HUES64 (cell line): ENCODE measurements at regions not wholly inside any gene's neighbourhood (a gene's known extent, or its start where the extent isn't known, plus 50 kb on each side); places are given as distances from the start of the nearest gene placed in this dataset.

ENCODE experiments used
- H3K27ac ChIP-seq: 2 replicates; pipeline ENCODE4 v1.7.0; 2013; ENCODE audit warnings: low read depth, low read length, inconsistent platforms
- H3K27me3 ChIP-seq: 2 replicates; pipeline ENCODE4 v1.6.1; 2013; ENCODE audit warnings: mild to moderate bottlenecking, low read length; ENCODE audit not compliant: insufficient read depth
- H3K36me3 ChIP-seq: 2 replicates; pipeline ENCODE4 v1.6.1; 2013; ENCODE audit warnings: mild to moderate bottlenecking, low read length; ENCODE audit not compliant: insufficient read depth
- H3K4me1 ChIP-seq: 2 replicates; pipeline ENCODE4 v1.6.1; 2013; ENCODE audit warnings: mild to moderate bottlenecking, low read length, moderate library complexity; ENCODE audit not compliant: insufficient read depth
- H3K4me3 ChIP-seq: 2 replicates; pipeline ENCODE4 v1.5.1; 2013; ENCODE audit warnings: mild to moderate bottlenecking, low read length, moderate library complexity
- H3K9ac ChIP-seq: 2 replicates; pipeline ENCODE4 v1.6.1; 2013; ENCODE audit warnings: mild to moderate bottlenecking, low read depth, low read length
- H3K9me3 ChIP-seq: 2 replicates; pipeline ENCODE4 v1.6.1; 2013; ENCODE audit warnings: low read depth, low read length; ENCODE audit not compliant: insufficient read depth
- WGBS: fragments of 150-250, 120-280 bp; methylation state at CpG from one replicate; pipeline ENCODE4 v1.1.7; 2013; ENCODE audit warnings: missing lambda C conversion rate; 5-methylcytosine and 5-hydroxymethylcytosine counted together

DNA sequence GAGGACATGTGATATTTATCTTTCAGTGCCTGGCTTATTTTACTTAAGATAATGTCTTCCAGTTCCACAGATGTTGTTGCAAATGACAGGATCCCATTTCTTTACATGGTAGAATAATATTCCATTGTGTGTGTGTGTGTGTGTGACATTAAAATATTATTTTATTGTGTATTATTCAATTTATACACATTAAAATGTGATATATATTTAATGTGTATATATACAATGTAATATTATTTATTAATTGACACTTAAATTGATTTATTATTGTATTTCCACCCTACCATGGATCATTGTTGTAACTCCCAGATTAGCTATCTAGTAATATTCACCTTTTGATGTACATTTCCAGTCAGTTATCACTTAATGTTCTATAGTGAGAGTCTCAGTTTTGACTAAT, 1422.5 kb upstream of the ADGRB3 start:
- no peak overlapping the region for H3K27ac ChIP-seq
- no peaks in the 10 kb centered on the region for H3K27me3 ChIP-seq
- no peaks in the 10 kb centered on the region for H3K9me3 ChIP-seq
- H3K4me3 ChIP-seq = no peak overlapping the region
- no peaks in the 10 kb centered on the region for H3K4me1 ChIP-seq
- no peak overlapping the region for H3K9ac ChIP-seq
- no peaks in the 10 kb centered on the region for H3K36me3 ChIP-seq

- no peaks in the 10 kb centered on the region for H3K36me3 ChIP-seq
- no peaks in the 10 kb centered on the region for H3K27me3 ChIP-seq
- H3K27ac ChIP-seq = no peak overlapping the region
- no peak overlapping the region for H3K9ac ChIP-seq
- no peak overlapping the region for H3K4me3 ChIP-seq
- H3K4me1 ChIP-seq = no peaks in the 10 kb centered on the region
- H3K9me3 ChIP-seq = no peaks in the 10 kb centered on the region
- 76% methylated on average over 1 of the region's 1 CpG for WGBS
These were observed 1424.6 kb upstream of the ADGRB3 start for GRCh38 chr6:67210450-67210849.

GRCh38 chr6:67201563-67201962, 1433.5 kb upstream of the ADGRB3 start:
- Histone ChIP-seq H3K4me1 (no peaks in the 10 kb centered on the region), H3K4me3 (no peak overlapping the region), H3K9ac (no peak overlapping the region), H3K27me3 (no peaks in the 10 kb centered on the region), H3K27ac (no peak overlapping the region), H3K9me3 (no peaks in the 10 kb centered on the region), H3K36me3 (no peaks in the 10 kb centered on the region)
- WGBS = 93% methylated on average over 13 of the region's 13 CpGs

DNA sequence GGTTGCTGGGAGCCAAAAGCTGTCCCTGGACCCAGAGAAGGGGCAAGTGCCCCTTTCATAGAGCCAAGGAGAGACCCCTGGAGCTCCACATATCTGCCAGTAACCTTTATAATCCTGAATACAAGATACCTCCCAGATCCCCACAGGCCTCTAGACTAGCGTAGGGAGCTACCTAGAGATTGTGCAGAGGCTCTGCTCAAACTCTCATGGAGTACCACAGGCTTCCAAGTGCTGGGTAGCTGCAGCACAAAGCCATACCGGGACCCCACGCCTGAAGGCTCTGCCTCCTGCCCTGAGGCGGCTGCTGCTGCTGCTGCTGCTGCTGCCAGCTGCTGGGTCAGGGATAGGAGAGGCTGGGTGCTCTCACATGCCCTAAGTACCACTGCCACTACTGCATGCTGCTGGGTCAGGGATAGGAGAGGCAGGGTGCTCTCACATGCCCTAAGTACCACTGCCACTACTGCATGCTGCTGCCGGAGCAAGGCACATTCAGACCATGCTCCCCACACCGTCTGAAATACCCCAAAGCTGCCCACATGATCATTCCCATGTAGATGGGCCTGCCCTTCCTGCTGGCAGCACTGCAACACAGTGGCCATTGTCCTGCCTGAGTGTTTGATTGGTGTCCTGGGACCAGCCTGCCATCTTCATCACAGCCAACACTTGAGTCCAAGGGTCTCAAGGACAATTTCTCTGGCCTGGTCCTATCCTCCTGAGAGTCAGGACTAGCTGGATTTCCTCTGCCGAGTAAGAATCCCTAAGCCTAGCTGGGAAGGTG, 1434.3 kb upstream of the ADGRB3 start:
- H3K36me3 ChIP-seq = no peaks in the 10 kb centered on the region
- H3K4me3 ChIP-seq = no peak overlapping the region
- H3K27me3 ChIP-seq = no peaks in the 10 kb centered on the region
- 90% methylated on average over 7 of the region's 7 CpGs for WGBS
- no peaks in the 10 kb centered on the region for H3K4me1 ChIP-seq
- no peak overlapping the region for H3K27ac ChIP-seq
- H3K9me3 ChIP-seq = no peaks in the 10 kb centered on the region
- H3K9ac ChIP-seq = no peak overlapping the region

GRCh38 chr6:67199425-67199824, 1435.7 kb upstream of the ADGRB3 start:
- no peak overlapping the region for H3K9ac ChIP-seq
- no peaks in the 10 kb centered on the region for H3K36me3 ChIP-seq
- WGBS = 91% methylated on average over 5 of the region's 6 CpGs
- no peaks in the 10 kb centered on the region for H3K27me3 ChIP-seq
- H3K4me1 ChIP-seq = no peaks in the 10 kb centered on the region
- H3K9me3 ChIP-seq = no peaks in the 10 kb centered on the region
- H3K27ac ChIP-seq = no peak overlapping the region
- H3K4me3 ChIP-seq = no peak overlapping the region

DNA sequence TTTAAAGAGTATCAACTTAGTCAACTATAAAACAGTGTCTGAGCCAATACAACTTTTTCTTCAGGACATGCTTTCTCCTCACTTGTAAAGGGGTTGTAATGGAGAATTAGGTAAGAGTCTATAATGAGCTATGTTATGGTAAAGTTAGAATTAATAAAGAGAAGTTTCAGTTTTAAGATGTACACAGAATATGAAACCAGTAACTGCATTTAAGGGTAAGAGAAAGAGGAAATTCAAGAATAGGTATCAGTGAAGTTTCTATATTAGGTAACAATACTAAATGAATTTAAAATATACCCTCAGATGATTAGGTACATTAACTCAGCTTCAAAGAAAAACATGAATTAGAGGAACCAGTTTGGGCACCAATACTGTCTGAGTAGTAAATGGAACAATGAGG, 1444.3 kb upstream of the ADGRB3 start:
- Histone ChIP-seq H3K36me3 (no peaks in the 10 kb centered on the region), H3K4me1 (no peaks in the 10 kb centered on the region), H3K4me3 (no peak overlapping the region), H3K27me3 (no peaks in the 10 kb centered on the region), H3K27ac (no peak overlapping the region), H3K9me3 (no peaks in the 10 kb centered on the region; the same call in 1 of the 2 replicates), H3K9ac (no peak overlapping the region)

DNA sequence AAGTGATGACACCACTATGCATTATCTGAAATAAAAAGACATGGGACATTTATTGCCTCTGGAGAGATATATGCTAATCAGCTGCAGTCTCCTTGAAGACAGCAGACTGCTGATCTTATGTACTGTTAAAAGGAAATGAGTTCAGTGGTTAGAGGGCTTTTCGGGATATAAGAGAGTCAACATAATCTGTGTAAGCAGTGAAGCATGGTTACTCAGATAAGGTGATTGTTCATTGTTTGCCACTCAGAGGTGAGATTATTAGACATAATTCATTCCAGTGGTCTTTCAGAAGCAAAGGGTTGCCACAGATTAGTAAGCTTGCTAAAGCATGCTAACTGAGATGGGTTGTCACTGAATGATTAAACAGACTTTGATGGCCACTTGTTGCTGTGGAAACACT, 1450.7 kb upstream of the ADGRB3 start:
- H3K27me3 ChIP-seq = no peaks in the 10 kb centered on the region
- H3K9ac ChIP-seq = no peak overlapping the region
- H3K36me3 ChIP-seq = no peaks in the 10 kb centered on the region
- H3K9me3 ChIP-seq = no peaks in the 10 kb centered on the region
- H3K27ac ChIP-seq = no peak overlapping the region
- 95% methylated on average over 1 of the region's 1 CpG for WGBS
- H3K4me1 ChIP-seq = no peaks in the 10 kb centered on the region
- H3K4me3 ChIP-seq = no peak overlapping the region

DNA sequence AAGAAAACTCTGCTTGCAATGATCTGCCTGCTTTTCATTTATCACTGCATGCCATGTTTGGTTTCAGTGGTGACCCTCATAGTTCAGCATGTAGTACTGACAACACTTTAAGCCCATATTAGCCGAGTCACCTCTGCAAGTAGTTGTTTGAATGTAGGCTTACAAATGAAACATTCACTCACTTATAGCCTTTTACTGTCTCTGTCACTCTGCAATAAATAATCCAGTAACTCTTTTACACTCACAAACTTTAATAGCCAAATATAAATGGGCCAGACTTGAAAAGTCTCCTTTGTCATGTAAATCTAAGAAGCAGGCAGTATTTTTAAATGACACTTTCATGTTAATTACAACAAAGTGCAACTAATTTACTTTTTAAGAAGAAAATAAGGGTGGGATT, 1460.0 kb upstream of the ADGRB3 start:
- Histone ChIP-seq H3K9ac (no peak overlapping the region), H3K27me3 (no peaks in the 10 kb centered on the region), H3K4me3 (no peak overlapping the region), H3K36me3 (no peaks in the 10 kb centered on the region), H3K4me1 (no peaks in the 10 kb centered on the region), H3K27ac (no peak overlapping the region), H3K9me3 (no peaks in the 10 kb centered on the region)
- WGBS = 89% methylated on average over 1 of the region's 1 CpG

DNA sequence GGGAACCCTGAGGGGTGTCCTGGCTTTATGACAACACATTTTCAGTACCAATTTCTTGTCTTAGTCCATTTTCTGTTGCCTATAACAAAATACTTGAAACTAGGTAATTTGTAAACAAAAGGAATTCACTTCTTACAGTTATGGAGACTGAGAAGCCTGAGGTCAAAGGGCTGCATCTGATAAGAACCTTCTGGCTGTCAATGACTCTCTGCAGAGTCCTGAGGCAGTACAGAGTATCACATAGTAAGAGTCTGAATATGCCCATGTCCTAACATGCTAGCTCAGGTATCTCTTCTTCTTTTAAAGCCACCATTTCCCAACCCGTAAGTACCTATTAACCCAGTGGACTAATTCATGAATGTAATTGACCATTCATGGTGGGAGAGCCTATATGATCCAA, 1458.6 kb upstream of the EYS start:
- peaks cover 17% of the 10 kb centered on the region for H3K9me3 ChIP-seq
- H3K27me3 ChIP-seq = no peaks in the 10 kb centered on the region
- no peak overlapping the region for H3K4me3 ChIP-seq
- no peaks in the 10 kb centered on the region for H3K36me3 ChIP-seq
- H3K27ac ChIP-seq = no peak overlapping the region
- WGBS = 90% methylated on average over 1 of the region's 1 CpG
- H3K4me1 ChIP-seq = no peaks in the 10 kb centered on the region
- no peak overlapping the region for H3K9ac ChIP-seq

DNA sequence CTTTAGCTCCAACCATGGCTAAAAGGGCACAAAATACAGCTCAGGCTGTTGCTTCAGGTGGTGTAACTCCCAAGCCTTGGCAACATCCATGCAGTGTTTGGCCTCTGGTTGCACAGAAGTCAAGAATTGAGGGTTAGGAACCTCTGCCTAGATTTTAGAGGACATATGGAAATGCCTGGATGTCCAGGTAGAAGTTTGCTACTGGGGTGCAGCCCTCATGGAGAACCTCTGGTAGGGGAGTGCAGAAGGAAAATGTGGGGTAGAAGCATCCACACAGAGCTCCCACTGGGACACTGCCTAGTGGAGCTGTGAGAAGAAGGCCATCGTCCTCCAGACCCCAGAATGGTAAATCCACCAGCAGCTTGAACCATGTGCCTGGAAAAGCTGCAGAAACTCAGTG, 1453.8 kb upstream of the EYS start:
- H3K27ac ChIP-seq = no peak overlapping the region
- no peak overlapping the region for H3K9ac ChIP-seq
- no peak overlapping the region for H3K4me3 ChIP-seq
- WGBS = 89% methylated on average over 1 of the region's 1 CpG
- H3K27me3 ChIP-seq = no peaks in the 10 kb centered on the region
- no peaks in the 10 kb centered on the region for H3K36me3 ChIP-seq
- peaks cover 32% of the 10 kb centered on the region for H3K9me3 ChIP-seq
- no peaks in the 10 kb centered on the region for H3K4me1 ChIP-seq

DNA sequence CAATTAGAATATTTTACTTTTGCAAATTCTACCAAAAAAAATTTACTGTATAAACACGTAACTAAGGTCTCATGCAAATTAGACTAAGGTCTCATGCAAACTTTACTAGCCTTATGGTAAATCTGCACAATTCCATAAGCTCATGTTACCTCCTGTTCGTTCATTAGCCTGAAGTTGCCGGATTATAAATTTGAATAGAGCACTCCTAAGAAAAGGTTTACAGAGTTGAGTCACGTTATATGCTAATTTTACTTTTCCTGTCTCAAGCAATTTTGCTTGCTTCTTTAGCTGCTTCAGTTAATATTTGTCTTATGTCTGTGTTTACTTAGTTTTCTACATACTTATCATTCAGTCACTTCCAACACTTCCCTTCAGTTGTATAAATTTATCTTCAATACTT, 1434.0 kb upstream of the EYS start:
- Histone ChIP-seq H3K9me3 (0 out of 2 replicates have a peak, but pooled peaks cover 2% of the 10 kb centered on the region), H3K27ac (no peak overlapping the region), H3K9ac (no peak overlapping the region), H3K27me3 (no peaks in the 10 kb centered on the region), H3K4me3 (no peak overlapping the region), H3K4me1 (no peaks in the 10 kb centered on the region), H3K36me3 (no peaks in the 10 kb centered on the region)
- WGBS = 92% methylated on average over 4 of the region's 4 CpGs

- Histone ChIP-seq H3K27ac (no peak overlapping the region), H3K9ac (no peak overlapping the region), H3K27me3 (no peaks in the 10 kb centered on the region), H3K9me3 (0 out of 2 replicates have a peak, but pooled peaks cover 2% of the 10 kb centered on the region), H3K4me3 (no peak overlapping the region), H3K4me1 (no peaks in the 10 kb centered on the region; the same call in 1 of the 2 replicates), H3K36me3 (no peaks in the 10 kb centered on the region)
- 80% methylated on average over 5 of the region's 5 CpGs for WGBS
These were observed 1426.9 kb upstream of the EYS start for GRCh38 chr6:67133973-67134372.
